ENCODE measurements at regions not wholly inside any gene's neighbourhood (a gene's known extent, or its start where the extent isn't known, plus 50 kb on each side); places are given as distances from the start of the nearest gene placed in this dataset.
"Not testable (repeated sequence)": the region's sequence is repeated elsewhere in the genome, so short reads cannot be mapped to it uniquely, and the experiment has no call there.

- H3K4me3 ChIP-seq (ENCODE audit: low read depth, low read length), result no peak overlapping the region
- no peak for TF ChIP-seq CTCF (IDR thresholded peaks at IDR 0.05; ENCODE audit: low read depth, low read length)
Measured at GRCh38 chr7:69070476-69070875, 527.8 kb upstream of the AUTS2 start.

GRCh38 chr7:69076566-69076965 lies 521.7 kb upstream of the AUTS2 start:
- no peak for TF ChIP-seq CTCF (IDR thresholded peaks at IDR 0.05; ENCODE audit: low read depth, low read length)
- no peak overlapping the region for H3K4me3 ChIP-seq (ENCODE audit: low read depth, low read length)

- H3K4me3 ChIP-seq (ENCODE audit: low read depth, low read length), result no peak overlapping the region
- no peak for TF ChIP-seq CTCF (IDR thresholded peaks at IDR 0.05; ENCODE audit: low read depth, low read length)
Measured at GRCh38 chr7:69078997-69079769, 519.1 kb upstream of the AUTS2 start.

GRCh38 chr7:69087281-69087680 lies 511.0 kb upstream of the AUTS2 start:
- H3K4me3 ChIP-seq (ENCODE audit: low read depth, low read length), result not testable (repeated sequence)

GRCh38 chr7:69088185-69088584 lies 510.1 kb upstream of the AUTS2 start:
- no peak for TF ChIP-seq CTCF (IDR thresholded peaks at IDR 0.05; ENCODE audit: low read depth, low read length)
- no peak overlapping the region for H3K4me3 ChIP-seq (ENCODE audit: low read depth, low read length)

- TF ChIP-seq CTCF (IDR thresholded peaks at IDR 0.05; ENCODE audit: low read depth, low read length), result no peak
- H3K4me3 ChIP-seq (ENCODE audit: low read depth, low read length), result no peak overlapping the region
Measured at GRCh38 chr7:69090936-69091335, 507.3 kb upstream of the AUTS2 start.

GRCh38 chr7:69091521-69091920 lies 506.8 kb upstream of the AUTS2 start:
- TF ChIP-seq CTCF (IDR thresholded peaks at IDR 0.05; ENCODE audit: low read depth, low read length), result no peak
- no peak overlapping the region for H3K4me3 ChIP-seq (ENCODE audit: low read depth, low read length)

- H3K4me3 ChIP-seq (ENCODE audit: low read depth, low read length), result no peak overlapping the region
- no peak for TF ChIP-seq CTCF (IDR thresholded peaks at IDR 0.05; ENCODE audit: low read depth, low read length)
Measured at GRCh38 chr7:69095127-69095526, 503.1 kb upstream of the AUTS2 start.
